ENCODE measurements at regions not wholly inside any gene's neighbourhood (a gene's known extent, or its start where the extent isn't known, plus 50 kb on each side); places are given as distances from the start of the nearest gene placed in this dataset.
"Not testable (repeated sequence)": the region's sequence is repeated elsewhere in the genome, so short reads cannot be mapped to it uniquely, and the experiment has no call there.

GRCh38 chr6:14546036-14546435 lies 428.5 kb downstream of the CD83 start:
- no peak for DNase-seq

DNA sequence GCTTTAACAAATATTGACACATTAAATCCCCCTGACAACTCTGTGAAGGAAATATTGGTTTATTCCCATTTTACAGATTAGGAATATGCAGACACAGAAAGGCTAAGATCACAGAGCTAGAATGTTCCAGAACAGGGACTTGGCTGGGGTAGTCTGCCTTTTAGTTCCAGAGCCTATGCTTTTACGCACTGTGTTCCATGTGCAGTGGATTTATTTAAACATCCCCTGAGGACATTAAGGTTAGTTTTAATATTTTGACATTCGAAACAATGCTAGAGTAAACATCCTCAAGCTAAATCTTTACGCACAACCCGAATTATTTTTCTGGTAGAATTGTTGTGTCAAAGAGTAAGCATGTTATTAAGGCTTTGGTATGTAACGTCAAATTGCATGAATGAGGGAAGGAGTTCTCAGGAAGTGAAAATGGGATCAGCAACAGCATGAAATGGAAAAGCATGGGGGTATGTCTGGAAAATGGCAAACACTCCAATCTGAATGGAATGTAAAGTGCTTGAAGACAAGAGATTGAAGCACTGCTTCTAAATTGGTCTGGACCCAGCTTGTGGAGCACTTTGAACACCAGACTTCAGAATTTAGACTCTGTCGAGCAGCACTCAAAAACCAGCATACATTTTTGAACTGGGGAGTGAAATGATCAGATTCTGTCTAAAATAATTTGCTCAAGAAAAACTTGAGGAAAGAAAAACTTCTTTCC lies 429.9 kb downstream of the CD83 start:
- no peak for DNase-seq

GRCh38 chr6:14549304-14549770 lies 431.8 kb downstream of the CD83 start:
- DNase-seq = no peak

- no peak for DNase-seq
Measured at GRCh38 chr6:14549871-14550270, 432.3 kb downstream of the CD83 start.

DNA sequence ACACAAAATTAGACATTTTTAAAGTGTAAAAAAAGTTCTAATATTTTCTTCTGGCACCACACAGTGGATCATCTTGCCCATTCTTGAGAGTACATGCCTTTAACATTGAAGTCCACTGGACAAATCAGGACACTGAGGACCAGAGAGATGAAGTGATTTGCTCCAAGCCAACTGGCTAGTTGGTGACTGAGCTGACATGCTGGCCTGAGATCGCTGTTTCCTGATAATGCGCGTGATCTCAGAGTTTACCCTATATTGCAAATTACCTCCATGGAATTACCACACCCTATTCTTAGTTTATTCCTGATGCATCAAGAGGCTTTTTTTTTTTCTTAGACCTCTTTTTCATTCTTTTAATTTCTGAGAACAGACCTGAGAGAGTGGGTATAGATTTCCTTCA lies 432.8 kb downstream of the CD83 start:
- no peak for DNase-seq

- DNase-seq = no peak
Measured at GRCh38 chr6:14550822-14551221, 433.2 kb downstream of the CD83 start.

- DNase-seq = peak; percentile 84
Measured at GRCh38 chr6:14551601-14552000, 434.0 kb downstream of the CD83 start.

- no peak for DNase-seq
Measured at GRCh38 chr6:14552891-14553290, 435.3 kb downstream of the CD83 start.

GRCh38 chr6:14553515-14553914 lies 435.9 kb downstream of the CD83 start:
- DNase-seq = no peak

- no peak for DNase-seq
Measured at GRCh38 chr6:14555804-14556203, 438.2 kb downstream of the CD83 start.

DNA sequence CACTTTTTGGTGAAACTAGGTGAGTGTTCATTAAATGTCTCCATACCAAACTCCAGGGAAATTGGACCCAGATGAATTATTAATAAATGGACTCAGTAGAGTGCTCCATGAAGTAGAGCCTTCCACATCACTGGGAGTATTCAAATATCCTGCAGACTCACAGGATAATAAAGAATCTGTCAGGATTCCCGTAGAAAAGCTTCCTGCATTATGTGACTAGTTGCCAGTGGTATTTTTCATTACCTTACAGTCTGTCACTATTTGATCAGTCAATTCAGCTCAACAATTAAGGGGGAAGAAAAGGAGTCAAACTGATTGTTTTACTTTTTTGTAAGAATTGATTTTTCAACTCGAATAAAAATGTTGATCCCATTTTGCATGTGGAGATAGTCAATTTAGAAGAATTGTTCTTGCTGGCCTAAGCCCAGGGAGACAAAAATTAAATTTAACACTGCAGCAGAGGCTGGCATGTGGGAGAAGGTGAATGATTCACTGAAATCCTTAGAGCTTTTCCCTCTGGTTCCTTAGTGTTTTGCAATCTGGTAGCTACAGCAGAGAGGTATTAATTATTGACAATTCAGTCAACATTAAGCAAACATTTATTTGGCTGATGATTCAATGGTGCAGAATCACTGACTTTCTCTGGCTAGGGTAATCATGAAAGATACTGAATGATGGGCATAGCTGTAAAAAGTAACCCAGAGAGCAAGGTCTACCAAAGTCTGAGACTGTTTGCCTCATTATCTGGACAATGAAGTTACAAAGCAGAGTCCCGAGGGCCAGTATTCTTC lies 442.4 kb downstream of the CD83 start:
- DNase-seq = no peak

DNA sequence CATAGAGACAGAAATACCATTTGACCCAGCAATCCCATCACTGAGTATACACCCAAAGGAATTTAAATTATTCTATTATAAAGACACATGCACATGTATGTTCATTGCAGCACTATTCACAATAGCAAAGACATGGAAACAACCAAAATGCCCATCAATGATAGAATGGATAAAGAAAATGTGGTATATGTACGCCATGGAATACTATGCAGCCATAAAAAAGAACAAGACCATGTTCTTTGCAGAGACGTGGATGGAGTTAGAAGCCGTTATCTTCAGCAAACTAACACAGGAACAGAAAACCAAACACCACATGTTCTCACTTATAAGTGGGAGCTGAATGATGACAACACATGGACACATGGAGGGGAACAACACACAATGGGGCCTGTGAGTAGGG lies 444.0 kb downstream of the CD83 start:
- not testable (repeated sequence) for DNase-seq

DNA sequence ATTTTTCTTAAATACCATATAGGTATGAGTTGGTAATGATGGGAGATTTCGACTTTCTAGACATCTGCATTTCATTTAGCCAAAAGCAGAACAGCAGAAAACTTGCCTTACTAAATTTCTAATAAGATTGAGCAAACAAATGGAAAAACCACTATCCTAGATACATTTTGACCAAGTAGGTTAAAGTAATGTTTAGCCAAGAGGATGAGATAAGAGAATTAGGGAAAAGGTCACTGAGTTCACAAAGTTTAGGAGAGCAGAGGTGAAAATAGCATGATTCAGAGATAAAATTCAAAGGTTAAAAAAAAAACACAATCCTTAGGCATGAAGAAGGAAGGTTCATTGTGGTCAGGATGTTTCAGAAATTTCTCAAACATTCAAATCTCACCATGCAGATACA lies 450.3 kb downstream of the CD83 start:
- no peak for DNase-seq

GRCh38 chr6:14569394-14569793 lies 451.8 kb downstream of the CD83 start:
- DNase-seq = peak; percentile 64

GRCh38 chr6:14569874-14570273 lies 452.3 kb downstream of the CD83 start:
- DNase-seq = not testable (repeated sequence)

DNA sequence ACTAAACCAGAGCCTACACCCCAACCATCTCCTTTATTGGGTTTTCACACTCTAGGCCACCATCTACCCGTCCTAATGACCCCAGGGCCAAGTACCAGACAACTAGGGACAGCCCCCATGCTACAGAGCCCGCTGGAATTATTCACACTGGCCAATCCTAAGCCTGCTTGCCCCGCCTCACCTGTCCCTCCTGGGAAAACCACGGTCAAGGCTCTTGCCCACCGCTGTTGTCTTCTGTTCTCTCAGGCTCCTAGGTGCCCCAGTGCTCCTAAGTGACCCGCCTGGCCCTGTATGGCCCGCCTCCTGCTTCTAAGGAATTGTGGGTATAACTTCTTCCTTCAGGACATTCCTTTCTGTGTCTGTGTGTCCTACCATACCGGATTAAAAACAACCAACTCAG lies 453.4 kb downstream of the CD83 start:
- DNase-seq = no peak

DNA sequence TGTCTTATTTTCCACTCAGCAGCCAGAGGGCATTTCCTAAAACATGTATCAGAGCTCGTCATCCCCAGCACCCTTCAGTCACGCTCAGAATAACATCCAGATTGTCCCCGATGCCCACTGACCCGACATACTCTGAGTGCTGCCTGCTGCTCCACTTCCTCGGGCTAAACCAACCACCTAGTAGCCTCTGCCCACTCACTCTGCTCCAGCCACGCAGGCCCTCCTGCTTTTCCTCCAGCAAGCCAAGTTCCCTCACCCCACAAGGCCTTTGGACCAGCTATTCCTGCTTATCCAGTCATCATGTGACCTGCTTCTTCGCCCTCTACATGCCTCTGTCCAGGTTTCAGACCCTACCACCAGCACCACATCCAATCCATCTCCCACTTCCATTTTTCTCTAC lies 454.2 kb downstream of the CD83 start:
- DNase-seq = no peak

DNA sequence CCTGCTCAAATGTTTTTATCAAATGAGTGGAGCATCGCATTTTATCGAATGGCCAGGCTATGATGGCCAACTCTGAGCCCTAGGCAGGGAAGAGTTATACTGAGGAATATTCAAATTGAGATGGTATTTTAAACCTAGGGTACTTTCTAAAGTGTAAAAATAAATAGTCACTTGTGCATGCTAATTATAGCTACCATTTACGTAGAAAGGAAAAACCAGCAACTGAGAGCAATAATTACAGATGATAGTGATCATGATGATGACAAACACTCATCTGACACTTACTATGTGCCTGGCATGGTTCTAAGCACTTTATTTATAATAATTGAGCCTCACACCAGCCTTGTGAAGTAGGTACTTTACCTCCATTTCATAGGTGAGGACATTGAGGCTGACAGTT lies 455.7 kb downstream of the CD83 start:
- no peak for DNase-seq

DNA sequence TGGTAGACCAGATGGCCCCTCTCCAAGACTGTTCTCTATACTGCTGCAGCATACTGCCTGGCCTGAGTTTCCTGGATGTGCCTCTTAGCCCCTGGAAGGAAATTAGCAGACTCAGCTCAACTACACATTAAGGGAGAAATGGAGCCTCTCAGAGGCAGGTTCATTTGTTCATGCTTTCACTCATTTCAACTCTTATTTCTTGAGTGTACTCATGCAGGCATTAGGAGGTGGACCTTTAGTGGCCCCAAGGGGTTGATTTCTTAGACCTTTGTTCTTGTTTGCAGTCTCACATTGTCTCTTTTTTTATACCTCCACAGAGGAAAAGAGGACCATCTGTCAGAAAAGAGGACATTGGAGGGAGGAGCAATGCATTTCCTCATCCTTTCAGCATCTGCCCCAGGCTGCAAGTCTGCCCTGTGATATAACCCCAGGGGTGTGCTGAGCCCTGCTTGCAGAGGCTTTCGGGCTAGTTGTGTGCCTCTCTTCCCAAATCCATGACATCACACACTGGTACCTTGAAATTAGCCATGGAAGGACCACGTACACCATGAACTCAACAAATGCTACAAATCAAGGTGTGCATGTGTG lies 456.2 kb downstream of the CD83 start:
- no peak for DNase-seq

- no peak for DNase-seq
Measured at GRCh38 chr6:14575961-14576360, 458.4 kb downstream of the CD83 start.

GRCh38 chr6:14578994-14579393 lies 461.4 kb downstream of the CD83 start:
- DNase-seq = no peak

GRCh38 chr6:14582749-14583148 lies 465.2 kb downstream of the CD83 start:
- DNase-seq = no peak

DNA sequence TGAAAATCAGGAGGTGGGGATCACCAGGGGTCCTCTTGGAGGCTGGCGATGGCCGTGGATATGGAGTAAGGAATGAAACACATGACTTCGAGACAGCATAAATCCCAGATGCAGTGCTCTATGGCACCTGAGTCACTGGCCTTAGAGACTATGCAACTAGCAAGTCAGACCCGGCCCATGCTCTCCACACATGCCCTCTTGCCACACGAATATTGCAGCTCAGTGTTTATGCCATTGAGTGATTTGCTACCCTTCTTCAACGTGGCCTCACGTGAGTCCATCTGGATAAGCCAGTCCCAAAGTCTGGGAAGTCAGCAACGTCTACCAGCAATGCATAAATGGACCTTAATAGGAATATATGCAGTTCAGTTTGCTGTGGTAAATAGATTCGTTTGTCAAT lies 466.3 kb downstream of the CD83 start:
- no peak for DNase-seq

DNA sequence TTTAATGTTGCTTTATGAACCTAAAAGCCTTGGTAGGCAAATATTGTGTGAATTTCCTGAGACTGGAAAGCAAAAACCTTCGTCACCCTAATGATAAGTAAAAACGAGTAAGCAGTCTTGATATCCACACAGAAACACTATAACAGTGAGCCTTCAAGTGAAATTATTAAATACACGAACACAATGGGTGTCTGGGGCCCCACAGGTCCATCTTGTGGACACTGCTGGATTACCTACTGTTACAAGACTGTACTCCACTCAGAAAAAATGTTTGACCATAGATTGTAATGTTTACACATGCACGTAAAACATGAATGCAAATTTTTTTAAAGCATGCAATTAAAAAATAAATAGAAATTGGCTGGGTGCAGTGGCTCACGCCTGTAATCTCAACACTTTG lies 466.9 kb downstream of the CD83 start:
- DNase-seq = no peak
